Cardiac muscle cell (in vitro differentiated cells and primary cell): ENCODE measurements at regions not wholly inside any gene's neighbourhood (a gene's known extent, or its start where the extent isn't known, plus 50 kb on each side); places are given as distances from the start of the nearest gene placed in this dataset.
A peak's percentile ranks its signal among the peaks of the same experiment; 100 is the strongest.
"Not testable (repeated sequence)": the region's sequence is repeated elsewhere in the genome, so short reads cannot be mapped to it uniquely, and the experiment has no call there.

ENCODE experiments used
- DNase-seq, 2 donors: peaks; one replicate each; pipeline versions ENCODE4 v3.0.0 to v3.0.0-alpha.2; 2010 to 2017; ENCODE audit warnings: low read depth in 1 of 2, low spot score in 1 of 2
- H3K27ac ChIP-seq: fragments of 200-600 bp; sonication (generic); 2 replicates; pipeline ENCODE4 v1.5.1; 2016
- H3K27me3 ChIP-seq: fragments of 200-600 bp; sonication (generic); 2 replicates; pipeline ENCODE4 v1.6.0; 2016; ENCODE audit warnings: control low read depth
- H3K36me3 ChIP-seq: fragments of 200-600 bp; sonication (generic); 2 replicates; pipeline ENCODE4 v1.5.1; 2016; ENCODE audit warnings: control low read depth
- H3K4me1 ChIP-seq: fragments of 200-600 bp; sonication (generic); 2 replicates; pipeline ENCODE4 v1.8.1; 2017; ENCODE audit warnings: low read depth, mild to moderate bottlenecking, mixed run types
- H3K4me3 ChIP-seq: fragments of 200-600 bp; sonication (generic); 2 replicates; pipeline ENCODE4 v1.5.1; 2016; ENCODE audit warnings: mild to moderate bottlenecking
- H3K9me3 ChIP-seq: fragments of 200-600 bp; sonication (generic); 2 replicates; pipeline ENCODE4 v1.5.1; 2017; ENCODE audit warnings: low read depth, mild to moderate bottlenecking, control low read depth
- TF ChIP-seq, protein P1 (sequence below): IDR thresholded peaks from 2 replicates; pipeline ENCODE4 v1.5.1; 2012; ENCODE audit warnings: low read depth, mild to moderate bottlenecking, low read length

DNA sequence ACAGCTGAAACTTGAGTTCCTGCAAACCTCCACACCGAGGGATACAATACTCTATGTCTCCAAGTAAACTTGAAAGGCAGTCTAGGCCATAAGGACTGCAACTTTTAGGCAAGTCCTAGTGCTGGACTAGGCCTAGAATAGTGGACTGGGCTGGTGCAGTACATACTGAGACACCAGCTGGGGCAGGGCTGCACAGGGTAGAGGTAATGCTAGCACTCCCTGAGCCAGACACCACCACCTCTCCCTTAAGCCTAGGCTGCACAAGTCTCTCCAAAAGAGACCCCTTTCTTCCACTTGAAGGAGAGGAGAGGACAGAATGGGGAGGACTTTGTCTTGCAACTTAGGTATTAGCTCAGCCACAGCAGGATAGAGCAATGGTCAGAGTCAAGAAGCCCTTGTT lies 65.7 kb upstream of the PTPRK start:
- TF ChIP-seq, protein P1, sequence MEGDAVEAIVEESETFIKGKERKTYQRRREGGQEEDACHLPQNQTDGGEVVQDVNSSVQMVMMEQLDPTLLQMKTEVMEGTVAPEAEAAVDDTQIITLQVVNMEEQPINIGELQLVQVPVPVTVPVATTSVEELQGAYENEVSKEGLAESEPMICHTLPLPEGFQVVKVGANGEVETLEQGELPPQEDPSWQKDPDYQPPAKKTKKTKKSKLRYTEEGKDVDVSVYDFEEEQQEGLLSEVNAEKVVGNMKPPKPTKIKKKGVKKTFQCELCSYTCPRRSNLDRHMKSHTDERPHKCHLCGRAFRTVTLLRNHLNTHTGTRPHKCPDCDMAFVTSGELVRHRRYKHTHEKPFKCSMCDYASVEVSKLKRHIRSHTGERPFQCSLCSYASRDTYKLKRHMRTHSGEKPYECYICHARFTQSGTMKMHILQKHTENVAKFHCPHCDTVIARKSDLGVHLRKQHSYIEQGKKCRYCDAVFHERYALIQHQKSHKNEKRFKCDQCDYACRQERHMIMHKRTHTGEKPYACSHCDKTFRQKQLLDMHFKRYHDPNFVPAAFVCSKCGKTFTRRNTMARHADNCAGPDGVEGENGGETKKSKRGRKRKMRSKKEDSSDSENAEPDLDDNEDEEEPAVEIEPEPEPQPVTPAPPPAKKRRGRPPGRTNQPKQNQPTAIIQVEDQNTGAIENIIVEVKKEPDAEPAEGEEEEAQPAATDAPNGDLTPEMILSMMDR, result no peak

DNA sequence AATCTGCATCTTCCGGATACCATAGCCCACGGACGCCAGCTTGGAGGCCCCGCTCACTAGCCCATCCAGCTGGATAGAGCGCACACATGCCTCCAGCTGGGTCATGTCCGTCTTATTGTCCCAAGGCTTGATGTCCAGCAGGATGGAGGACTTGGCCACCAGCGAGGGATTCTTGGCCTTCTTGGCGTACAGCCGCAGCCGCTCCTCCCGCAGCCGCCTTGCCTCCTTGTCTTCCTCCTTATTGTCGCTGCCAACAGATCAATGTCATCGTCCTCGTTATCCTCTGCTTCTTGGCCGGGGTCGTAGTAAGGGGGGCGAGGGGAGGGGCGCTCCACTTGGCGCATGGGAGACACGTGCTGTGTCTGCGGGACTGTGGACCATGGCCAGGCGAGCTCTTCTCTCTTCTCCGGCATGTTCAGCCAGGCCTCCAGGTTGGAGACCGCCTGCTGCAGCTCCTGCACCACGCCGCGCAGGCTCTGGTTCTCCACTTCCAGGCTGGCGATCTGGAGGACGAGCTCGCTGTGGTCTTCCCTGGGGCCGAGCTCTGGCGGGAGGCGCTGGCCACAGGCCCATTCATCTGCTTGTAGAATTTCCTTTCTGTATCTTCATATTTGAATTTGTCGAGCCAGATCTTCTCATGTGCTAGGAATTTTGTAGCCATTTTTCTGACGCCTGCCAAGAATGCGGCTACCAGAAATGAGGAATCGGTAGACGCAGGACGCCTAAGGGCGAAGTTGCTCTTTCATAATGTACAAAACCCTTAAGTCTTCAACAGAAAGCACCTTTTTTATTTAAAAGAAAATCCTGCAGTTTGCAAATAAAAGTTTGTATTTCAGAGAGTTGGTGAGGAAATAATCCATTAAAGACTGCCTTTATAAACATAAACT lies 60.1 kb upstream of the PTPRK start:
- H3K36me3 ChIP-seq, result no peaks in the 10 kb centered on the region
- no peak overlapping the region for H3K27ac ChIP-seq
- peaks cover 19% of the 10 kb centered on the region for H3K4me1 ChIP-seq
- no peaks in the 10 kb centered on the region for H3K27me3 ChIP-seq
- H3K4me3 ChIP-seq, result no peak overlapping the region
- TF ChIP-seq, protein P1, result no peak
- DNase-seq, result peak in 1 of 2 donors; percentile 69
- H3K9me3 ChIP-seq, result no peaks in the 10 kb centered on the region

More for the DNA sequence above, 65.7 kb upstream of the PTPRK start:
- no peak overlapping the region for H3K27ac ChIP-seq
- peaks cover 19% of the 10 kb centered on the region for H3K4me1 ChIP-seq
- no peaks in the 10 kb centered on the region for H3K9me3 ChIP-seq
- no peaks in the 10 kb centered on the region for H3K36me3 ChIP-seq
- DNase-seq, result no peak
- H3K4me3 ChIP-seq, result no peak overlapping the region
- H3K27me3 ChIP-seq, result no peaks in the 10 kb centered on the region

DNA sequence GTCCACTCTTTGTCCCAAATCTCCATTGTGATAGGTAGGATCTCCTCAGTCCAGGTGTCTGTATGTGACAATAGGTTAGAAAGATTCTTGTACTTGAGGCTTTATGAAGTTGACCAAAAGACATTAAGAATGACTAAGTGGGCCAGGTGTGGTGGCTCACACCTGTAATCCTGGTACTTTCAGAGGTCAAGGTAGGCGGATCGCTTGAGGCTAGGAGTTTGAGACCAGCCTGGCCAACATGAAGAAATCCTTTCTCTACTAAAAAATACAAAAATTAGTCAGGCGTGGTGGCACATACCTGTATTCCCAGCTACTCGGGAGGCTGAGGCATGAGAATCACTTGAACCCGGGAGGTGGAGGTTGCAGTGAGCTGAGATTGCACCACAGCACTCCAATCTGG lies 54.9 kb upstream of the PTPRK start:
- H3K36me3 ChIP-seq, H3K4me1 ChIP-seq, H3K27me3 ChIP-seq, H3K27ac ChIP-seq, H3K9me3 ChIP-seq, H3K4me3 ChIP-seq, DNase-seq: not testable (repeated sequence)

DNA sequence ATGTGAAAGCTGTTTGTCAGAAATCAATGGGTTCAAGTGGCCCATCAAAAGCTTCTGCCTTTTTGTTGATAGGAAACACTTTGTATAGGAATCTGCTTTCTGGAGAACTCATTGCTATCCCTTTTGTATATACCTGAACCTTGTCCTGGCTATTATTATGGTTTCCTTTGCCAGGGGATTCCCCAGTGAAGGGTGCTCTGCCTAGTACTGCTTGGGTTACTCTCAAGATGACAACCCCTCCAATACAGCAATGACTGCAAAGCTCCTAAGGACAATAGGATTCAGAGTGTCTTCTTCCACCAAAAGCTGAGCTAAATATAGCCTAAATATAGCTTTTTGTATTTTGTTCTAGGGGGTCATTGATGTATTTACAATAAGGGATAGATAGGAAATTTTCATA lies 54.0 kb upstream of the PTPRK start:
- Histone ChIP-seq H3K9me3 (no peaks in the 10 kb centered on the region), H3K27ac (no peak overlapping the region), H3K36me3 (no peaks in the 10 kb centered on the region), H3K4me3 (no peak overlapping the region), H3K27me3 (no peaks in the 10 kb centered on the region), H3K4me1 (no peaks in the 10 kb centered on the region)
- TF ChIP-seq, protein P1, result no peak
- no peak for DNase-seq

DNA sequence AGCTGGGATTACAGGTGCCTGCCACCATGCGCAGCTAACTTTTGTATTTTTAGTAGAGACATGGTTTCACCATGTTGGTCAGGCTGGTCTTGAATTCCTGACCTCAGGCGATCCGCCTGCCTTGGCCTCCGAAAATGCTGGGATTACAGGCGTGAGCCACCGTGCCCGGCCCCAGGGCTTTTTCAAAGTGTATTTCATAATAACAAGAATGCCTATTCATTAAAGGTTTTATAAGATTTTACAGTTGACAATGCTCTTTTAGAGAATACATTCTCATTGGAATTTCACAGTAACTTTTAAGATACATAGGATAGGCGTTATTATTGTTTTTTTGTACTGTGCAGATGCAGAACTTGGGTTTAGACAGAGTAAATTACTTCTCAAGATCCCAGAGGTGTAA lies 52.6 kb upstream of the PTPRK start:
- no peak overlapping the region for H3K27ac ChIP-seq
- no peak overlapping the region for H3K4me3 ChIP-seq
- no peaks in the 10 kb centered on the region for H3K27me3 ChIP-seq
- no peak for DNase-seq
- no peaks in the 10 kb centered on the region for H3K36me3 ChIP-seq
- no peaks in the 10 kb centered on the region for H3K4me1 ChIP-seq
- TF ChIP-seq, protein P1, result no peak
- H3K9me3 ChIP-seq, result no peaks in the 10 kb centered on the region

DNA sequence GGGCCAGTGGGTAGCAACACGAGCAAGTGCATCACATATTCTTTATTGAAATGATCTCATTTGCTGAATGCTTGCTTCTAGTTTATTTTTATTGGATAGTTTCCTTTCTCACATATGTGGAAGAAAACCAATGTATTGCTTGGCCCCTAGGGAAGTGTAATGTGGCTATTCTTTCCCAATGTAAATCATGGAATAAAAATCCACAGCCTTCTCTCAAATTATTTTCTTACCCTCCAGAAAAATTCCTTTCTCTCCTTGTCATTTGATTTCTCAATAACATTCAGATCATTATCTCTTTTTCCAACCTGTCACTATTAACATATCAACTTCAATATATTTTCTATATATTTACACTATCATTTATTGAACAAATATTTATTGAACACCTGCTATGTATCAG lies 51.9 kb upstream of the PTPRK start:
- Histone ChIP-seq H3K27me3 (no peaks in the 10 kb centered on the region), H3K4me1 (no peaks in the 10 kb centered on the region), H3K36me3 (no peaks in the 10 kb centered on the region), H3K27ac (no peak overlapping the region), H3K4me3 (no peak overlapping the region), H3K9me3 (no peaks in the 10 kb centered on the region)
- no peak for DNase-seq
- TF ChIP-seq, protein P1, result no peak
